GM23338 (cell line): ENCODE measurements at regions not wholly inside any gene's neighbourhood (a gene's known extent, or its start where the extent isn't known, plus 50 kb on each side); places are given as distances from the start of the nearest gene placed in this dataset.

Experiments used
- CREB1 ChIP-seq: fragments of 250-450 bp; sonication (Bioruptor Pico); IDR thresholded peaks from 2 replicates; pipeline ENCODE4 v1.5.0; 2020; ENCODE audit warnings: low read depth, mild to moderate bottlenecking, moderate library complexity
- EZH2phosphoT487 ChIP-seq: fragments of 200-600 bp; sonication (generic); IDR thresholded peaks from one replicate; pipeline ENCODE4 v1.8.1; 2018; ENCODE audit warnings: antibody characterized with exemption; ENCODE audit not compliant: unreplicated experiment
- TF ChIP-seq, protein P1 (sequence below), 2 experiments: fragments of 200-600 bp in 1 of 2; sonication (generic) in 1 of 2; conservative IDR thresholded peaks; 2 replicates each; pipeline versions ENCODE4 v1.5.1 to v1.6.1; 2016 to 2017; ENCODE audit warnings: antibody characterized with exemption in 2 of 2, low read depth in 2 of 2, mild to moderate bottlenecking in 2 of 2, moderate library complexity in 1 of 2

- TF ChIP-seq, protein P1, sequence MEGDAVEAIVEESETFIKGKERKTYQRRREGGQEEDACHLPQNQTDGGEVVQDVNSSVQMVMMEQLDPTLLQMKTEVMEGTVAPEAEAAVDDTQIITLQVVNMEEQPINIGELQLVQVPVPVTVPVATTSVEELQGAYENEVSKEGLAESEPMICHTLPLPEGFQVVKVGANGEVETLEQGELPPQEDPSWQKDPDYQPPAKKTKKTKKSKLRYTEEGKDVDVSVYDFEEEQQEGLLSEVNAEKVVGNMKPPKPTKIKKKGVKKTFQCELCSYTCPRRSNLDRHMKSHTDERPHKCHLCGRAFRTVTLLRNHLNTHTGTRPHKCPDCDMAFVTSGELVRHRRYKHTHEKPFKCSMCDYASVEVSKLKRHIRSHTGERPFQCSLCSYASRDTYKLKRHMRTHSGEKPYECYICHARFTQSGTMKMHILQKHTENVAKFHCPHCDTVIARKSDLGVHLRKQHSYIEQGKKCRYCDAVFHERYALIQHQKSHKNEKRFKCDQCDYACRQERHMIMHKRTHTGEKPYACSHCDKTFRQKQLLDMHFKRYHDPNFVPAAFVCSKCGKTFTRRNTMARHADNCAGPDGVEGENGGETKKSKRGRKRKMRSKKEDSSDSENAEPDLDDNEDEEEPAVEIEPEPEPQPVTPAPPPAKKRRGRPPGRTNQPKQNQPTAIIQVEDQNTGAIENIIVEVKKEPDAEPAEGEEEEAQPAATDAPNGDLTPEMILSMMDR (conservative IDR thresholded peaks at IDR 0.05; ENCODE audit: low read depth in 2 of 2), result no peak
- no peak for TF ChIP-seq EZH2phosphoT487
- no peak for TF ChIP-seq CREB1 (CRISPR knock-in tag)
These were observed 69.8 kb upstream of the SLIT2 start for GRCh38 chr4:20181926-20182325.
